Common myeloid progenitor, CD34-positive (primary cell): ENCODE measurements at regions not wholly inside any gene's neighbourhood (a gene's known extent, or its start where the extent isn't known, plus 50 kb on each side); places are given as distances from the start of the nearest gene placed in this dataset.

Source experiments
- CTCF ChIA-PET: fragments of 350-600 bp; sonication (Branson Sonifier 250); formaldehyde crosslinking; loops from one replicate; lab custom pipeline; 2021; ENCODE audit warnings: antibody characterized with exemption; lab: Charles Lee
- POLR2A ChIA-PET: fragments of 350-600 bp; sonication (Branson Sonifier 250); formaldehyde crosslinking; loops from one replicate; lab custom pipeline; 2021; ENCODE audit warnings: antibody characterized with exemption; lab: Charles Lee
- DNase-seq, 3 donors: peaks; one replicate each; pipeline versions ENCODE4 v3.0.0 to v3.0.0-alpha.2; 2013
- H3K27ac ChIP-seq, 2 experiments: 1 replicate in 1 of 2; 2 replicates in 1 of 2; pipeline ENCODE4 v1.7.0; 2013; ENCODE audit warnings: inconsistent platforms in 2 of 2, low read length in 2 of 2, mild to moderate bottlenecking in 2 of 2, low read depth in 1 of 2, moderate library complexity in 1 of 2; ENCODE audit not compliant: severe bottlenecking in 2 of 2, insufficient read depth in 1 of 2, poor library complexity in 1 of 2
- H3K27me3 ChIP-seq, 5 experiments: replicated peaks in 2 of 5; 1 replicate in 3 of 5; 2 replicates in 2 of 5; pipeline versions ENCODE4 v1.6.1 to v1.7.0; 2013; ENCODE audit warnings: low read length in 4 of 5, mild to moderate bottlenecking in 2 of 5, moderate library complexity in 2 of 5, inconsistent platforms in 1 of 5; ENCODE audit not compliant: insufficient read depth in 5 of 5, control insufficient read depth in 4 of 5
- H3K36me3 ChIP-seq, 4 experiments: 1 replicate in 2 of 4; 2 replicates in 2 of 4; pipeline versions ENCODE4 v1.6.1 to v1.7.0; 2013; ENCODE audit warnings: low read length in 3 of 4, control low read depth in 1 of 4, mild to moderate bottlenecking in 1 of 4; ENCODE audit not compliant: control insufficient read depth in 4 of 4, insufficient read depth in 4 of 4
- H3K4me1 ChIP-seq, 4 experiments: 1 replicate in 3 of 4; 2 replicates in 1 of 4; pipeline versions ENCODE4 v1.6.1 to v1.7.1; 2013; ENCODE audit warnings: low read length in 3 of 4, mild to moderate bottlenecking in 3 of 4, control low read depth in 1 of 4, inconsistent platforms in 1 of 4, moderate library complexity in 1 of 4; ENCODE audit not compliant: control insufficient read depth in 4 of 4, insufficient read depth in 4 of 4; ENCODE audit errors: control extremely low read depth in 1 of 4
- H3K4me3 ChIP-seq, 7 experiments: 1 replicate in 4 of 7; 2 replicates in 3 of 7; pipeline versions ENCODE4 v1.5.1 to v1.7.0; 2013; ENCODE audit warnings: mild to moderate bottlenecking in 7 of 7, low read length in 6 of 7, moderate library complexity in 6 of 7, inconsistent platforms in 2 of 7, low read depth in 2 of 7, control low read depth in 1 of 7; ENCODE audit not compliant: insufficient read depth in 4 of 7, control insufficient read depth in 1 of 7; ENCODE audit errors: extremely low read depth in 1 of 7
- H3K9me3 ChIP-seq, 5 experiments: 1 replicate in 4 of 5; 2 replicates in 1 of 5; pipeline versions ENCODE4 v1.6.1 to v1.7.1; 2013; ENCODE audit warnings: low read length in 4 of 5, mild to moderate bottlenecking in 2 of 5, inconsistent platforms in 1 of 5, low read depth in 1 of 5, moderate library complexity in 1 of 5; ENCODE audit not compliant: control insufficient read depth in 4 of 5, insufficient read depth in 2 of 5; ENCODE audit errors: control extremely low read depth in 1 of 5
- WGBS: methylation state at CpG from one replicate; pipeline ENCODE4 v1.1.5; 2013; ENCODE audit not compliant: insufficient coverage; 5-methylcytosine and 5-hydroxymethylcytosine counted together

- Histone ChIP-seq H3K9me3 (no peaks in the 10 kb centered on the region), H3K27me3 (no peaks in the 10 kb centered on the region), H3K36me3 (no peaks in the 10 kb centered on the region), H3K4me1 (peaks cover 0 to 7% (median 4%) of the 10 kb centered on the region in 4 experiments), H3K4me3 (no peak overlapping the region), H3K27ac (no peak overlapping the region)
- POLR2A ChIA-PET, result no interaction called here
- WGBS, result 94% methylated on average over 4 of the region's 4 CpGs
- no peak for DNase-seq
- CTCF ChIA-PET, result no interaction called here
Observed at GRCh38 chr9:89839449-89839848, 234.6 kb downstream of the GADD45G start.

DNA sequence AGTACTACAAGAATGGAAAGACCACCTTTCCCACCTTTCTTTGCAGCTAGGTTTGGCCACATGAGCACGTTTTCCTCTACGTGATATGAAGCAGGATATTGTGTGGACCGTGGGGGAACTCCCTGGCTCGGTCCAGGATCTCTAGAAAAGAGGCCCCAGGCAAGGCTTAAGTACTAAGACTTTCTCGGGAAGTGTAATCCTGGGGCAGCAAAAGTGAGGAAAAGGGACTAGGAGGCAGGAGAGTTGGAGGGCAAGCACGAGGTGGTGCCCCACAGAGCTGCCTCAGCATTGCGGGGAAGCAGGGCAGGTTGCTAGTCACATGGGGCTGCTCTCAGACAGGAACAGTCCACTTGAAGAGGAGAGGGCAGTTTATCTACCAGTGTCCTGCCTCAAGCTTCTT, 235.1 kb downstream of the GADD45G start:
- Histone ChIP-seq H3K27ac (no peak overlapping the region), H3K36me3 (no peaks in the 10 kb centered on the region), H3K4me1 (peaks cover 0 to 7% (median 4%) of the 10 kb centered on the region in 4 experiments), H3K4me3 (no peak overlapping the region), H3K27me3 (no peaks in the 10 kb centered on the region), H3K9me3 (no peaks in the 10 kb centered on the region)
- WGBS, result 97% methylated on average over 7 of the region's 7 CpGs
- ChIA-PET CTCF (no interaction called here), POLR2A (no interaction called here)
- DNase-seq, result no peak

DNA sequence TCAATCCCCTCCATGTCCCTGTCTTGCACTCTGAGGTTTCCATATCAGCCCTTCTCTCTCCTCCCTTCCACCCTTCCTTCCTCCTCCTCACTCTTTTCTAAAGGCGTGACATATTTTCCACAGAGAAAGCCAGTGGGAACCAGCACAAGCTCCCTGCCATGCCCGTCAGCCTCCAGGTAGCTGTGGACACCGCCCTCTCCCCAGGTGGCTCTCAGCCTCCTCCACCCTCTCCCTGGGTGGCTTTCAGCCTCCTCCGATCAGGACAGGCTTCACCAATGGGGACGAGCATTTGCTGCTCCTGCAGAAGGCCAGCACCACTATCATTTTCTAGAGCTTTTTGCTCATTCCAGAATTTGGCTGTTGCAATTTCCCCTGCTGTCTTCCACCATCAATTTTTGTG, 236.6 kb downstream of the GADD45G start:
- WGBS, result 100% methylated on average over 5 of the region's 5 CpGs
- POLR2A ChIA-PET, result no interaction called here
- CTCF ChIA-PET, result no interaction called here
- Histone ChIP-seq H3K27me3 (no peaks in the 10 kb centered on the region), H3K9me3 (no peaks in the 10 kb centered on the region), H3K36me3 (no peaks in the 10 kb centered on the region), H3K4me3 (no peak overlapping the region), H3K27ac (no peak overlapping the region), H3K4me1 (no peaks in the 10 kb centered on the region)
- no peak for DNase-seq

DNA sequence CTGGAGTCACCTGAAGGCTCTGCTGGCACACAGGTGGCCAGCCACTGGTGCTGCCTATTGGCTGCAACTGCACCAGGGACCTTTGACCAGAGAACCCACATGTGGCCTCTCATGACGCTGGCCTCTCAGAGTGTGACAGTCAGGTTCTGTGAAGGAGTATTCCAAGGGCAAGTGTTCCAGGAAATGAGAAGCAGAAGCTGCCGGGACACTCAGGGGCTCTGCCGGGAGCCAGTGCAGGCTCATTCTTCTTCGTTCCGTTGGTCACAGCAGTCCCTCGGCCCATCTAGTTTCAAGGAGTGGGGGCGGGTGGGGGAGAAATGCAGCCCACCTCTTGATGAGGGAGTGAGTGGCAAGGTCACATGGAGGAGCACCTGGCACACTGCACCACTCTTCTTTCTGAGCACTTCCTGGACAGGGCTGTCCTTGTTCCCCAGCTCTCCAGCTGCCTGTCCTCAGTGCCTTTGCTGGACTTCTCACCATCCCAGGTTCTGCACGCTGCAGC, 237.5 kb downstream of the GADD45G start:
- Histone ChIP-seq H3K27ac (no peak overlapping the region), H3K4me1 (no peaks in the 10 kb centered on the region), H3K36me3 (no peaks in the 10 kb centered on the region), H3K4me3 (no peak overlapping the region), H3K9me3 (no peaks in the 10 kb centered on the region), H3K27me3 (no peaks in the 10 kb centered on the region)
- DNase-seq, result no peak
- ChIA-PET POLR2A (no interaction called here), CTCF (no interaction called here)
- 38% methylated on average over 5 of the region's 8 CpGs for WGBS

- no peak overlapping the region for H3K27ac ChIP-seq
- no peaks in the 10 kb centered on the region for H3K9me3 ChIP-seq
- POLR2A ChIA-PET, result no interaction called here
- DNase-seq, result no peak
- CTCF ChIA-PET, result no interaction called here
- H3K36me3 ChIP-seq, result no peaks in the 10 kb centered on the region
- H3K4me3 ChIP-seq, result no peak overlapping the region
- 92% methylated on average over 2 of the region's 5 CpGs for WGBS
- no peaks in the 10 kb centered on the region for H3K27me3 ChIP-seq
- no peaks in the 10 kb centered on the region for H3K4me1 ChIP-seq
Observed at GRCh38 chr9:89843074-89843473, 238.3 kb downstream of the GADD45G start.

GRCh38 chr9:89843591-89843990, 238.8 kb downstream of the GADD45G start:
- H3K27me3 ChIP-seq, result no peaks in the 10 kb centered on the region
- no peak overlapping the region for H3K27ac ChIP-seq
- H3K4me3 ChIP-seq, result no peak overlapping the region
- no peak for DNase-seq
- ChIA-PET POLR2A (no interaction called here), CTCF (no interaction called here)
- no peaks in the 10 kb centered on the region for H3K9me3 ChIP-seq
- 95% methylated on average over 3 of the region's 3 CpGs for WGBS
- H3K36me3 ChIP-seq, result no peaks in the 10 kb centered on the region
- H3K4me1 ChIP-seq, result no peaks in the 10 kb centered on the region

DNA sequence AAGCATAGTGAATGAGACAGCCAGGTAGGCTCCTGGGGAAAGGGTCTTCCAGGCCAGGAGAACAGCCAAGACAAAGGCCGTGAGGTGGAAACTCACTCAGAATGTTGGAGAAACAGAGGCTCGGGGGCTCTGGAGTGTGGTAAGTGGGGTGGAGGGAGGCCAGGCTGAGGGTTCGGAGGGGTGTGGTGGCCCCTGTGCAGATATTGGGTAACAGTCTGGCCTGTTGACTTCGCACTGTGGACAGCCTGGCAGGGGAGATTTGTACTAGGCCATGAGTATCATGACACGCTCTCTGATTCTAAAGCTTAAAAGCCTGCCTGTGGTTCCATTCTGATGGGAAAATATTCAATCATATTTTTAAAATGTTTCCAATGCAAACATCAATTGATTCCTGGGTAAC, 239.3 kb downstream of the GADD45G start:
- Histone ChIP-seq H3K4me3 (no peak overlapping the region), H3K4me1 (no peaks in the 10 kb centered on the region), H3K27me3 (no peaks in the 10 kb centered on the region), H3K9me3 (no peaks in the 10 kb centered on the region), H3K27ac (no peak overlapping the region), H3K36me3 (no peaks in the 10 kb centered on the region)
- 97% methylated on average over 4 of the region's 5 CpGs for WGBS
- ChIA-PET POLR2A (no interaction called here), CTCF (no interaction called here)
- DNase-seq, result no peak
